Upper lobe of left lung (tissue), 4 donors: ENCODE measurements at regions not wholly inside any gene's neighbourhood (a gene's known extent, or its start where the extent isn't known, plus 50 kb on each side); places are given as distances from the start of the nearest gene placed in this dataset.

Experiments used
- CTCF ChIP-seq, 6 experiments: fragments of 450-650 bp in 4 of 6; fragments of 200-600 bp in 2 of 6; sonication (generic) in 2 of 6; IDR thresholded peaks; one replicate each; pipeline ENCODE4 v1.5.1; 2016 to 2019; ENCODE audit warnings: antibody characterized with exemption in 6 of 6
- EP300 ChIP-seq, 4 donors: sonication (generic); formaldehyde crosslinking; IDR thresholded peaks; one replicate each; pipeline ENCODE4 v1.5.1; 2017; ENCODE audit warnings: antibody characterized with exemption in 4 of 4, control low read depth in 2 of 4
- POLR2AphosphoS5 ChIP-seq, 2 donors: sonication (generic); formaldehyde crosslinking; IDR thresholded peaks; one replicate each; pipeline ENCODE4 v1.5.1; 2017; ENCODE audit warnings: antibody characterized with exemption in 2 of 2

- TF ChIP-seq POLR2AphosphoS5 (IDR thresholded peaks at IDR 0.05) (no peak), CTCF (IDR thresholded peaks at IDR 0.05) (no peak), EP300 (IDR thresholded peaks at IDR 0.05) (no peak)
Observed at GRCh38 chr2:41835401-41835800, 212.4 kb upstream of the PKDCC start.
